A549 (cell line): ENCODE measurements at regions not wholly inside any gene's neighbourhood (a gene's known extent, or its start where the extent isn't known, plus 50 kb on each side); places are given as distances from the start of the nearest gene placed in this dataset.
"Not testable (repeated sequence)": the region's sequence is repeated elsewhere in the genome, so short reads cannot be mapped to it uniquely, and the experiment has no call there.

Experiments used
- EP300 ChIP-seq, 2 experiments: fragments of >200 bp; sonication (Bioruptor Twin); formaldehyde crosslinking; IDR thresholded peaks; 2 replicates in 1 of 2; 3 replicates in 1 of 2; pipeline ENCODE4 v1.6.1; 2016 to 2017
- GATA3 ChIP-seq: IDR thresholded peaks from 2 replicates; pipeline ENCODE4 v1.6.1; 2012; ENCODE audit warnings: borderline replicate concordance
- KDM1A ChIP-seq: fragments of 200-600 bp; sonication (generic); IDR thresholded peaks from 2 replicates; pipeline ENCODE4 v1.6.1; 2016; ENCODE audit warnings: low read depth, mild to moderate bottlenecking
- MAZ ChIP-seq: fragments of 150-350 bp; IDR thresholded peaks from 2 replicates; pipeline ENCODE4 v1.6.1; 2014; ENCODE audit warnings: antibody characterized with exemption, low read depth, low read length, borderline replicate concordance
- MYC ChIP-seq: IDR thresholded peaks from 2 replicates; pipeline ENCODE4 v1.6.1; 2012; ENCODE audit warnings: mild to moderate bottlenecking, inconsistent platforms, low read length, improper control_type of control experiment, borderline replicate concordance
- NR3C1 ChIP-seq: fragments of >200 bp; sonication (Bioruptor Twin); formaldehyde crosslinking; IDR thresholded peaks from 3 replicates; pipeline ENCODE4 v1.6.1; 2017
- POLR2A ChIP-seq: IDR thresholded peaks from 2 replicates; pipeline ENCODE4 v1.6.1; 2012; ENCODE audit warnings: mild to moderate bottlenecking, low read length
- RARB ChIP-seq: fragments of 250-450 bp; sonication (Bioruptor Pico); IDR thresholded peaks from 2 replicates; pipeline ENCODE4 v1.8.0; 2021; ENCODE audit warnings: mild to moderate bottlenecking, moderate library complexity
- RFX5 ChIP-seq: fragments of 450-650 bp; IDR thresholded peaks from 2 replicates; pipeline ENCODE4 v1.7.1; 2014; ENCODE audit warnings: antibody characterized with exemption, mild to moderate bottlenecking, moderate library complexity
- SREBF2 ChIP-seq: fragments of 450-650 bp; IDR thresholded peaks from 2 replicates; pipeline ENCODE4 v1.6.1; 2014; ENCODE audit warnings: mild to moderate bottlenecking, moderate library complexity
- TP53 ChIP-seq: fragments of 250-450 bp; sonication (Bioruptor Pico); IDR thresholded peaks from 2 replicates; pipeline ENCODE4 v1.5.0; 2021; ENCODE audit warnings: mild to moderate bottlenecking, moderate library complexity
- TF ChIP-seq, protein P1 (sequence below): IDR thresholded peaks from 2 replicates; pipeline ENCODE4 v1.6.1; 2012
- TF ChIP-seq, protein P2 (sequence below): fragments of >200 bp; sonication (Bioruptor Twin); formaldehyde crosslinking; IDR thresholded peaks from 3 replicates; pipeline ENCODE4 v1.5.1; 2016
- TF ChIP-seq, protein P3 (sequence below): fragments of 450-650 bp; IDR thresholded peaks from 2 replicates; pipeline ENCODE4 v1.6.1; 2014; ENCODE audit warnings: antibody characterized with exemption

DNA sequence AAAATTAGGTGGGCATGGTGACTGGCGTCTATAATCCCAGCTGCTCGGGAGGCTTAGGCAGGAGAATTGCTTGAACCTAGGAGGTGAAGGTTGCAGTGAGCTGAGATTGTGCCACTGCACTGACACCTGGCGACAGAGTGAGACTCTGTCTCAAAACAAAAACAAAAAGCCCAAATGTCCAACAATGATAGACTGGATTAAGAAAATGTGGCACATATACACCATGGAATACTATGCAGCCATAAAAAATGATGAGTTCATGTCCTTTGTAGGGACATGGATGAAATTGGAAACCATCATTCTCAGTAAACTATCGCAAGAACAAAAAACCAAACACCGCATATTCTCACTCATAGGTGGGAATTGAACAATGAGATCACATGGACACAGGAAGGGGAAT lies 1385.6 kb downstream of the CDH12 start:
- not testable (repeated sequence) for TF ChIP-seq GATA3; KDM1A; MAZ; EP300 (IDR thresholded peaks at IDR 0.05); POLR2A; MYC; SREBF2; TP53 (CRISPR knock-in tag); RFX5; NR3C1; RARB (CRISPR knock-in tag)
- TF ChIP-seq, protein P1, sequence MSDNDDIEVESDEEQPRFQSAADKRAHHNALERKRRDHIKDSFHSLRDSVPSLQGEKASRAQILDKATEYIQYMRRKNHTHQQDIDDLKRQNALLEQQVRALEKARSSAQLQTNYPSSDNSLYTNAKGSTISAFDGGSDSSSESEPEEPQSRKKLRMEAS: not testable (repeated sequence)
- TF ChIP-seq, protein P2, sequence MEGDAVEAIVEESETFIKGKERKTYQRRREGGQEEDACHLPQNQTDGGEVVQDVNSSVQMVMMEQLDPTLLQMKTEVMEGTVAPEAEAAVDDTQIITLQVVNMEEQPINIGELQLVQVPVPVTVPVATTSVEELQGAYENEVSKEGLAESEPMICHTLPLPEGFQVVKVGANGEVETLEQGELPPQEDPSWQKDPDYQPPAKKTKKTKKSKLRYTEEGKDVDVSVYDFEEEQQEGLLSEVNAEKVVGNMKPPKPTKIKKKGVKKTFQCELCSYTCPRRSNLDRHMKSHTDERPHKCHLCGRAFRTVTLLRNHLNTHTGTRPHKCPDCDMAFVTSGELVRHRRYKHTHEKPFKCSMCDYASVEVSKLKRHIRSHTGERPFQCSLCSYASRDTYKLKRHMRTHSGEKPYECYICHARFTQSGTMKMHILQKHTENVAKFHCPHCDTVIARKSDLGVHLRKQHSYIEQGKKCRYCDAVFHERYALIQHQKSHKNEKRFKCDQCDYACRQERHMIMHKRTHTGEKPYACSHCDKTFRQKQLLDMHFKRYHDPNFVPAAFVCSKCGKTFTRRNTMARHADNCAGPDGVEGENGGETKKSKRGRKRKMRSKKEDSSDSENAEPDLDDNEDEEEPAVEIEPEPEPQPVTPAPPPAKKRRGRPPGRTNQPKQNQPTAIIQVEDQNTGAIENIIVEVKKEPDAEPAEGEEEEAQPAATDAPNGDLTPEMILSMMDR: not testable (repeated sequence)
- TF ChIP-seq, protein P3, sequence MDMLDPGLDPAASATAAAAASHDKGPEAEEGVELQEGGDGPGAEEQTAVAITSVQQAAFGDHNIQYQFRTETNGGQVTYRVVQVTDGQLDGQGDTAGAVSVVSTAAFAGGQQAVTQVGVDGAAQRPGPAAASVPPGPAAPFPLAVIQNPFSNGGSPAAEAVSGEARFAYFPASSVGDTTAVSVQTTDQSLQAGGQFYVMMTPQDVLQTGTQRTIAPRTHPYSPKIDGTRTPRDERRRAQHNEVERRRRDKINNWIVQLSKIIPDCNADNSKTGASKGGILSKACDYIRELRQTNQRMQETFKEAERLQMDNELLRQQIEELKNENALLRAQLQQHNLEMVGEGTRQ: not testable (repeated sequence)
